Astrocyte of the cerebellum (primary cell): ENCODE measurements at regions not wholly inside any gene's neighbourhood (a gene's known extent, or its start where the extent isn't known, plus 50 kb on each side); places are given as distances from the start of the nearest gene placed in this dataset.

Experiments
- DNase-seq: peaks from one replicate; pipeline ENCODE4 v3.0.0-alpha.2; 2011; ENCODE audit warnings: low read depth
- H3K4me3 ChIP-seq: 2 replicates; pipeline ENCODE4 v1.5.1; 2011; ENCODE audit warnings: mild to moderate bottlenecking, low read depth, low read length, moderate library complexity
- CTCF ChIP-seq: IDR thresholded peaks from 2 replicates; pipeline ENCODE4 v1.5.1; 2012; ENCODE audit warnings: low read length, low read depth, moderate library complexity, mild to moderate bottlenecking; ENCODE audit errors: missing control alignments
- in situ Hi-C: cut with HindIII; loops from 2 replicates; pipeline ENCODE4 v1.10.0; 2017; ENCODE audit warnings: low sequenced_read_pairs

- DNase-seq, result no peak
- TF ChIP-seq CTCF, result no peak
- in situ Hi-C loops, result no loop called here
- no peak overlapping the region for H3K4me3 ChIP-seq
Measured at GRCh38 chr16:79318143-79318899, 282.2 kb downstream of the MAF start.

- no peak overlapping the region for H3K4me3 ChIP-seq
- no peak for DNase-seq
- no peak for TF ChIP-seq CTCF
- in situ Hi-C loops, result no loop called here
Measured at GRCh38 chr16:79317521-79317920, 283.0 kb downstream of the MAF start.

- no peak for TF ChIP-seq CTCF
- H3K4me3 ChIP-seq, result no peak overlapping the region
- DNase-seq, result no peak
- in situ Hi-C loops, result no loop called here
Measured at GRCh38 chr16:79317026-79317425, 283.5 kb downstream of the MAF start.

GRCh38 chr16:79316004-79316458 is 284.5 kb downstream of the MAF start:
- TF ChIP-seq CTCF, result no peak
- DNase-seq, result no peak
- in situ Hi-C loops, result no loop called here
- no peak overlapping the region for H3K4me3 ChIP-seq

GRCh38 chr16:79312502-79312901 is 288.0 kb downstream of the MAF start:
- no peak for TF ChIP-seq CTCF
- no peak for DNase-seq
- in situ Hi-C loops, result no loop called here
- no peak overlapping the region for H3K4me3 ChIP-seq

GRCh38 chr16:79310710-79311109 is 289.8 kb downstream of the MAF start:
- no peak for TF ChIP-seq CTCF
- in situ Hi-C loops, result no loop called here
- H3K4me3 ChIP-seq, result no peak overlapping the region
- no peak for DNase-seq
